ENCODE measurements at regions not wholly inside any gene's neighbourhood (a gene's known extent, or its start where the extent isn't known, plus 50 kb on each side); places are given as distances from the start of the nearest gene placed in this dataset.

GRCh38 chr1:175804561-175804960 is 61.2 kb upstream of the TNR start:
- H3K9me3 ChIP-seq (replicated peaks in 1 of 3): no peaks in the 10 kb centered on the region
- 74 to 87% (median 80%) methylated on average over 3 of the region's 3 CpGs for WGBS, 4 donors
- H3K36me3 ChIP-seq (replicated peaks in 1 of 2): no peaks in the 10 kb centered on the region

DNA sequence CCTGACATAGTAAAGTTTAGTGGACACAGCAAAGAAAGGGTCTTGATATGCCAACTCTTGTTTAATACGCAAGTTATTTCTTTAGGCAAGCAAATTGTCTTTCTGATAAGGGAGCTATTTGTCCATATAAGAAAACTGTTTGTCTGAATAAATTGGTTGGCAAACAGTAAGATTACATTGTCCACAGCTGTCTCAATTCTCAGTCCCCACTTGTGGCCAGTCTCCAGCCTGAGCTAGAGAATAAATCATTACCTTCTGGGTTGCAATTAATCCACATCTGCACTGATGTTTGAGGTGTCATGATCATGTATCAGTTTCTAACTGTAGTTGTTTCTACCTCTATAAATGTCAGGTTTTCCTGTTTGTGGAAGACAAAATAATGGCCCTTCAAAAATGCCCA is 60.0 kb upstream of the TNR start:
- Histone ChIP-seq H3K36me3 (replicated peaks in 1 of 2) (no peaks in the 10 kb centered on the region), H3K9me3 (replicated peaks in 1 of 3) (no peaks in the 10 kb centered on the region), H3K4me3 (no peak overlapping the region), H3K4me1 (replicated peaks in 1 of 2) (no peaks in the 10 kb centered on the region), H3K27ac (no peak overlapping the region), H3K27me3 (no peaks in the 10 kb centered on the region)
- intact Hi-C loops (cut with DNase I): no loop called here
- WGBS, 4 donors: 84 to 97% (median 88%) methylated on average over 1 of the region's 1 CpG
- no peak for DNase-seq
- TF ChIP-seq POLR2A (IDR thresholded peaks at IDR 0.05): no peak
- no peak for TF ChIP-seq CTCF (IDR thresholded peaks at IDR 0.05)

More at GRCh38 chr1:175804561-175804960, 61.2 kb upstream of the TNR start:
- H3K27me3 ChIP-seq: no peaks in the 10 kb centered on the region
- no peaks in the 10 kb centered on the region for H3K4me1 ChIP-seq (replicated peaks in 1 of 2)
- no peak for DNase-seq
- no peak overlapping the region for H3K4me3 ChIP-seq
- no peak overlapping the region for H3K27ac ChIP-seq
- no peak for TF ChIP-seq CTCF (IDR thresholded peaks at IDR 0.05)
- no peak for TF ChIP-seq POLR2A (IDR thresholded peaks at IDR 0.05)
- intact Hi-C loops (cut with DNase I): no loop called here

DNA sequence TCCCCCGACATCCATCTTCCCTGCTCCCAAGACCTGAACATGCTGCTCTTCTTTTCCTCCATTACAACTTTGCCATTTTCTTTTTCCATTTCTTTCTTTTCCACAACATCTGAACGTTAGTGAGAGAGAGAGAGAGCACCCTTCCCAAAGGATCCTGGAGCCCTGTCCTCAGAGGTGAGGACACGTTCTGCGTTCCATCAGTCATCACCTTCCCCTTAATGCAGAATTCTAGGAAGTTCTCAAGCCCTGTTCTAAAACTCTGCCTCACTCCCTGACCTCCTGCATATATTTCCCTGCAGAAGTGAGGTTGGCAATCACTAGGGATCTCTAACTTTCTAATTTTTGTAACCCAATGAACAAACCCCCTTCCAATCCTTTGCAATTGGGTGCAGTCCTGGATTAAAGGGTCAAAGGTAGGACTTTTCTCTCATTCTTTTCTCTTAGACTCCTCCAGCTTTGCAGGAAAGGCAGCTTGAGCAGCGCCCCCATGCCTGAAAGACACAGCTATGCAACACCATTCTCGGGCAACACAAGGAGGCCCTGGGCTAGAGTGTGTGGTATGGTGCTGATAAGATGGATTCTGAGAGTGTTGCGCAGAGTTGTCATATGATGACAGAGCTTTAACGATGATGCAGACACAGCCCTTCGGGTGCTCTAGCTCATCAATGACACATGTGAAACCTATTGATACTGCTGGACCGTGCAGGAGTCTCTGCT is 59.2 kb upstream of the TNR start:
- no peak for DNase-seq
- H3K9me3 ChIP-seq (replicated peaks in 1 of 3): no peaks in the 10 kb centered on the region
- H3K27me3 ChIP-seq: no peaks in the 10 kb centered on the region
- no peak overlapping the region for H3K27ac ChIP-seq
- TF ChIP-seq CTCF (IDR thresholded peaks at IDR 0.05) (no peak), POLR2A (IDR thresholded peaks at IDR 0.05) (no peak)
- intact Hi-C loops (cut with DNase I): no loop called here
- no peaks in the 10 kb centered on the region for H3K4me1 ChIP-seq (replicated peaks in 1 of 2)
- H3K36me3 ChIP-seq (replicated peaks in 1 of 2): no peaks in the 10 kb centered on the region
- WGBS, 4 donors: 70 to 75% (median 72%) methylated on average over 7 to 10 of the region's 10 CpGs
- no peak overlapping the region for H3K4me3 ChIP-seq

DNA sequence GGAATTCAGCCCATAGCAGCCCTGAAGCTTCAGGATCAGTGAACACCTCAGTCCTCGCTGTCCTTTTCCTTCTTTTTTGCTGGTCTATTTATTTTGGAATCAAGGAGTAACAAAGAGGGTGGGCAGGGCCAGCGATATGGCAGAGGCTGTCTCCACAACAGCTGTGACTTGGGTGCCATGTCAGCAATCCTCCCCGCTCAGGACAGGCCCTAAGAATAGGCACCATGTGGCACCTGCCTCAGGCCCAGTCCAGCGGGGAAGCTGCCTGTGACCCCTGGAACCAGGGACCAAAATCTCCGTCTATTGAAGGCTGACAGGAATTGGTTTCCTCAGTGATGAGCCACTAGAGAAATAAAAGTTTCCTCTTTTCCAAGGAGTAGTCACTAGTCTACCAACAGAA is 58.6 kb upstream of the TNR start:
- WGBS, 4 donors: 66 to 83% (median 69%) methylated on average over 5 of the region's 5 CpGs
- Histone ChIP-seq H3K4me1 (replicated peaks in 1 of 2) (no peaks in the 10 kb centered on the region), H3K27ac (no peak overlapping the region), H3K9me3 (replicated peaks in 1 of 3) (no peaks in the 10 kb centered on the region), H3K4me3 (no peak overlapping the region), H3K36me3 (replicated peaks in 1 of 2) (no peaks in the 10 kb centered on the region), H3K27me3 (no peaks in the 10 kb centered on the region)
- intact Hi-C loops (cut with DNase I): no loop called here
- DNase-seq: no peak
- no peak for TF ChIP-seq POLR2A (IDR thresholded peaks at IDR 0.05)

DNA sequence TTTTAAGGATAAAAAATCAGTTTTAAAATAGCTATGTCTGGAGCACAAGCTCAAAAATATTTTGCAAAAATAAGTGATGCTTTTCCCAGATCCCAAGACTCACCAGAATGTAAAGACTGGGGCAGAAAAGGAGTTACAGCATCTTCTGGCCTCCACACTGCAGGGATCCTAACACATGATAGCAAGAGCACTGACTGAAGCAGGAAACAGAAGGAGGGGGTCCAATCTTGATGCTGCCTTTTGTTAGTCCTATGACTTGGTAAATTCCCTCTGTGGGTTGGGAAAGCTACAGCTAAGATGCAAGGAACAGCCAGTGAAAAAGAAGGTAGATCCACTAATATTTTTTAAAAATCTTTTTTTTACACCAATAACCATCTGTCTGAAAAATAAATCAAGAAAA is 54.2 kb upstream of the TNR start:
- no peak overlapping the region for H3K27ac ChIP-seq
- no peaks in the 10 kb centered on the region for H3K9me3 ChIP-seq (replicated peaks in 1 of 3)
- no peak for DNase-seq
- intact Hi-C loops (cut with DNase I): no loop called here
- no peak overlapping the region for H3K4me3 ChIP-seq
- no peaks in the 10 kb centered on the region for H3K36me3 ChIP-seq (replicated peaks in 1 of 2)
- TF ChIP-seq POLR2A (IDR thresholded peaks at IDR 0.05) (no peak), CTCF (IDR thresholded peaks at IDR 0.05) (no peak)
- H3K27me3 ChIP-seq: no peaks in the 10 kb centered on the region
- no peaks in the 10 kb centered on the region for H3K4me1 ChIP-seq (replicated peaks in 1 of 2)
